ENCODE measurements at regions not wholly inside any gene's neighbourhood (a gene's known extent, or its start where the extent isn't known, plus 50 kb on each side); places are given as distances from the start of the nearest gene placed in this dataset.
A peak's percentile ranks its signal among the peaks of the same experiment; 100 is the strongest.

- no peak overlapping the region for H3K4me3 Mint-ChIP-seq
- peaks cover 3% of the 10 kb centered on the region for H3K36me3 Mint-ChIP-seq
- no peak for DNase-seq (ENCODE audit: extremely low spot score, unreplicated experiment)
- no peaks in the 10 kb centered on the region for H3K27me3 Mint-ChIP-seq
- no peak overlapping the region for H3K27ac Mint-ChIP-seq
- H3K4me1 Mint-ChIP-seq (ENCODE audit: unreplicated experiment): peaks cover 11% of the 10 kb centered on the region
- TF ChIP-seq, protein P1, sequence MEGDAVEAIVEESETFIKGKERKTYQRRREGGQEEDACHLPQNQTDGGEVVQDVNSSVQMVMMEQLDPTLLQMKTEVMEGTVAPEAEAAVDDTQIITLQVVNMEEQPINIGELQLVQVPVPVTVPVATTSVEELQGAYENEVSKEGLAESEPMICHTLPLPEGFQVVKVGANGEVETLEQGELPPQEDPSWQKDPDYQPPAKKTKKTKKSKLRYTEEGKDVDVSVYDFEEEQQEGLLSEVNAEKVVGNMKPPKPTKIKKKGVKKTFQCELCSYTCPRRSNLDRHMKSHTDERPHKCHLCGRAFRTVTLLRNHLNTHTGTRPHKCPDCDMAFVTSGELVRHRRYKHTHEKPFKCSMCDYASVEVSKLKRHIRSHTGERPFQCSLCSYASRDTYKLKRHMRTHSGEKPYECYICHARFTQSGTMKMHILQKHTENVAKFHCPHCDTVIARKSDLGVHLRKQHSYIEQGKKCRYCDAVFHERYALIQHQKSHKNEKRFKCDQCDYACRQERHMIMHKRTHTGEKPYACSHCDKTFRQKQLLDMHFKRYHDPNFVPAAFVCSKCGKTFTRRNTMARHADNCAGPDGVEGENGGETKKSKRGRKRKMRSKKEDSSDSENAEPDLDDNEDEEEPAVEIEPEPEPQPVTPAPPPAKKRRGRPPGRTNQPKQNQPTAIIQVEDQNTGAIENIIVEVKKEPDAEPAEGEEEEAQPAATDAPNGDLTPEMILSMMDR (conservative IDR thresholded peaks at IDR 0.05): no peak
- peaks cover 17% of the 10 kb centered on the region for H3K9me3 Mint-ChIP-seq
Observed at GRCh38 chr13:90108547-90108946, 1238.9 kb upstream of the MIR17HG start.

DNA sequence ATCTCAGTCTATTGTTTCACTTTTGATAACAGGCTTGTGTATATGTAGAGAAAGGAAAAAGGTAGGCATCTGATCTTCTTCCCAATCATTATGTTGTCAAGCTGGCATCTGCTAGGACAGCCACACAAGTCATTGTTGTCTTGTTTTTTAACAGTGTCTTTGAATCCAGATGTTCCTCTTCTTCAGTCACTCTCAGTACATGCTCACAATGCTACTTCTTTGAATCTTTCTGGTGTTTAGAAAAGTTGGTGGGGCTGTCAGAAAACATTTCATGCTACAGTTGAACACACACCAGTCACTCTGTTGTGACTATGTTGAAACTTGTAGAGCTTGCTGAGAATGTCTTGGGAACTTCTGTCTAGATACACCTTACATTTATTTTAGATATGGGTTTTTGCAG is 1231.4 kb upstream of the MIR17HG start:
- Mint-ChIP-seq H3K27me3 (no peaks in the 10 kb centered on the region), H3K27ac (no peak overlapping the region), H3K4me1 (ENCODE audit: unreplicated experiment) (no peaks in the 10 kb centered on the region), H3K36me3 (peaks cover 3% of the 10 kb centered on the region), H3K4me3 (no peak overlapping the region), H3K9me3 (peaks cover 17% of the 10 kb centered on the region)
- DNase-seq (ENCODE audit: extremely low spot score, unreplicated experiment): no peak
- TF ChIP-seq, protein P1 (conservative IDR thresholded peaks at IDR 0.05): no peak

DNA sequence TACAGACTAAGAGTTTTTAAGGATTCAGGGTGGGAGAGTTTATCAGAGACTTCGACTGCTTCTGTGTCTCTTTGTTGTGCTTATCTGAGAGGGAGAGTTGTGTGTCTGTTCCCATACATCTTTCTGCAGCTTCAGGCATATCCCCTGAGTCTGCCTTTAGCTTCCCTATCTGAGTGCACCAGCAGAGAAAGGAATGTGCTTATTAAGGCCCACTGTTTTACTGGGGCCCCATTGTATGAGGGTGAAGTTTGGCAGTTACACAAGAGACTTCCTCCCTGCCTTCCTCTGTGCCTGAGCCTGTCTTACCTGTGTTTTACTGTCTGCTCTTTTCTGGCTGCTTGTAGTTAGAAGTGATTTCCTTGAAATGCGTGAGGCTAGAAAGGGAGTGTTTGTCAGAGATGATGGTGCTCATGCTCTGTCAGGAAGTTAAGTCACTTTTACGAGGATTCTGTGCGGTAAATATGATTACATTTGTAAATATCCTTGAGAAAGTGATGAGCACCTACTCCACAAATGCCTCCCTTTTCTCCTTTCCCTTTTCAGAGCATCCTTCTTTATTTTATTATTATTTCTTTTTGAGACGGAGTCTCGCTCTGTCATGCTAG is 1228.9 kb upstream of the MIR17HG start:
- DNase-seq (ENCODE audit: extremely low spot score, unreplicated experiment): no peak
- H3K4me3 Mint-ChIP-seq: no peak overlapping the region
- TF ChIP-seq, protein P1 (conservative IDR thresholded peaks at IDR 0.05): no peak
- no peaks in the 10 kb centered on the region for H3K4me1 Mint-ChIP-seq (ENCODE audit: unreplicated experiment)
- H3K27me3 Mint-ChIP-seq: no peaks in the 10 kb centered on the region
- H3K9me3 Mint-ChIP-seq: peaks cover 13% of the 10 kb centered on the region
- H3K27ac Mint-ChIP-seq: peak overlapping the region; percentile 70
- H3K36me3 Mint-ChIP-seq: no peaks in the 10 kb centered on the region

- TF ChIP-seq, protein P1 (conservative IDR thresholded peaks at IDR 0.05): no peak
- Mint-ChIP-seq H3K36me3 (no peaks in the 10 kb centered on the region), H3K27ac (no peak overlapping the region), H3K4me1 (ENCODE audit: unreplicated experiment) (no peaks in the 10 kb centered on the region), H3K4me3 (no peak overlapping the region), H3K9me3 (peaks cover 10% of the 10 kb centered on the region), H3K27me3 (no peaks in the 10 kb centered on the region)
- DNase-seq (ENCODE audit: extremely low spot score, unreplicated experiment): no peak
Observed at GRCh38 chr13:90120026-90120425, 1227.5 kb upstream of the MIR17HG start.

DNA sequence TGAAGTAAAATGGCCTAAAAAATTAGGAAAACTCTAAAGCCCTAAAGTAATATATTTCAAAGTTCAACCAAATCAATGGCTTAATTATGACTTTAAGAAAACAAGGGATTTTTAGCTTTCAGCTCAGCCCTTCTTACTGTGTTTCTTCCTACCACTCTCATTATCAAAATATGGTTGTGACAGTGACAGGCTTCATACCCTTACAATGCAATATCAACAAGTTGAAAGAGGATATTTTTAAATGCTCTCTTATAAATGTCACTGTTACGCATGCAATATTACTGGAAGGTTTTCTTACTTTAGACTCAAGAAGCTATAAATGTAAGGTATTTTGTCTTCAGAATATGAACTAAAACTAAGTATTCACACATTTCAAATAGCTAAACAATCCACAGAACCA is 1225.7 kb upstream of the MIR17HG start:
- TF ChIP-seq, protein P1 (conservative IDR thresholded peaks at IDR 0.05): no peak
- Mint-ChIP-seq H3K27me3 (no peaks in the 10 kb centered on the region), H3K36me3 (no peaks in the 10 kb centered on the region), H3K9me3 (peaks cover 5% of the 10 kb centered on the region), H3K27ac (no peak overlapping the region), H3K4me3 (no peak overlapping the region), H3K4me1 (ENCODE audit: unreplicated experiment) (no peaks in the 10 kb centered on the region)
- DNase-seq (ENCODE audit: extremely low spot score, unreplicated experiment): no peak

DNA sequence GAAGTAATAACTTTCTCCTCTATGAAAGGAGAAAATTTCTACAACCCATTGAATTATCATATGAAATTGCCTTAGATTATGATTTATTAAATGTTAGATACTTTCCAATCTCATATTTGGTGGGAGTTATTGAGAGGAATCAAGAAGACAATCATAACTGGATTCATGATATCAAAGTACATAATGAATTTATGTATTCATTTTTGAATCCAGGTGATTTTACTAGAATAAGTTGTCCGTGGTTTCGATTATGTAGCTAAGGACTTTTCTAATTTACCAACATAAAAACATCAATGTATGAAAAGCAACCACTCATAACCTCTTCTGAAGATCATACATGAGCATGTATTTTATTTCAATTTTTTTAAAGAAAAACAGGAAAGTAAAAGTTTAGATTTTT is 1225.0 kb upstream of the MIR17HG start:
- H3K36me3 Mint-ChIP-seq: no peaks in the 10 kb centered on the region
- H3K27me3 Mint-ChIP-seq: no peaks in the 10 kb centered on the region
- H3K4me3 Mint-ChIP-seq: no peak overlapping the region
- peaks cover 5% of the 10 kb centered on the region for H3K9me3 Mint-ChIP-seq
- TF ChIP-seq, protein P1 (conservative IDR thresholded peaks at IDR 0.05): no peak
- no peaks in the 10 kb centered on the region for H3K4me1 Mint-ChIP-seq (ENCODE audit: unreplicated experiment)
- H3K27ac Mint-ChIP-seq: no peak overlapping the region
- no peak for DNase-seq (ENCODE audit: extremely low spot score, unreplicated experiment)

All from type B pancreatic cell (in vitro differentiated cells).